SU-DHL-6 (cell line): ENCODE measurements at regions not wholly inside any gene's neighbourhood (a gene's known extent, or its start where the extent isn't known, plus 50 kb on each side); places are given as distances from the start of the nearest gene placed in this dataset.

Source experiments
- CTCF ChIP-seq: fragments of 200-600 bp; sonication (generic); IDR thresholded peaks from one replicate; pipeline ENCODE4 v1.5.1; 2017; ENCODE audit warnings: antibody characterized with exemption, mild to moderate bottlenecking, low read length, moderate library complexity; ENCODE audit not compliant: insufficient read depth, poor library complexity, severe bottlenecking
- EZH2phosphoT487 ChIP-seq: fragments of 200-600 bp; sonication (generic), shearing (Covaris generic); conservative IDR thresholded peaks from 2 replicates; pipeline ENCODE4 v1.6.1; 2018; ENCODE audit warnings: mild to moderate bottlenecking, antibody characterized with exemption, low read length, moderate library complexity, mixed read lengths

- no peak for TF ChIP-seq CTCF
- TF ChIP-seq EZH2phosphoT487: no peak
These were observed 231.3 kb downstream of the SETD4 start for GRCh38 chr21:35829067-35829466.
